Epithelial cell of proximal tubule (primary cell): ENCODE measurements at regions not wholly inside any gene's neighbourhood (a gene's known extent, or its start where the extent isn't known, plus 50 kb on each side); places are given as distances from the start of the nearest gene placed in this dataset.

Experiments used
- DNase-seq: peaks from one replicate; pipeline ENCODE4 v3.0.0-alpha.2; 2011; ENCODE audit warnings: low read depth
- H3K4me3 ChIP-seq: 2 replicates; pipeline ENCODE4 v1.5.1; 2011; ENCODE audit warnings: low read depth, mild to moderate bottlenecking, low read length
- CTCF ChIP-seq: conservative IDR thresholded peaks from 2 replicates; pipeline ENCODE4 v1.5.1; 2012; ENCODE audit warnings: low read depth, mild to moderate bottlenecking, low read length

- TF ChIP-seq CTCF = no peak
- no peak overlapping the region for H3K4me3 ChIP-seq
These were observed 441.9 kb downstream of the SOX9 start for GRCh38 chr17:72562615-72563188.

GRCh38 chr17:72563952-72564351 is 443.1 kb downstream of the SOX9 start:
- TF ChIP-seq CTCF = no peak
- no peak for DNase-seq
- no peak overlapping the region for H3K4me3 ChIP-seq

More at GRCh38 chr17:72562615-72563188, 441.9 kb downstream of the SOX9 start:
- DNase-seq = no peak

- TF ChIP-seq CTCF = no peak
- H3K4me3 ChIP-seq = no peak overlapping the region
- DNase-seq = no peak
These were observed 444.2 kb downstream of the SOX9 start for GRCh38 chr17:72565006-72565405.

GRCh38 chr17:72565758-72566157 is 444.9 kb downstream of the SOX9 start:
- no peak overlapping the region for H3K4me3 ChIP-seq

GRCh38 chr17:72566671-72567484 is 446.1 kb downstream of the SOX9 start:
- DNase-seq = no peak
- H3K4me3 ChIP-seq = no peak overlapping the region
- TF ChIP-seq CTCF = no peak

More at GRCh38 chr17:72565758-72566157, 444.9 kb downstream of the SOX9 start:
- no peak for DNase-seq
- TF ChIP-seq CTCF = no peak

GRCh38 chr17:72567774-72568173 is 447.0 kb downstream of the SOX9 start:
- H3K4me3 ChIP-seq = no peak overlapping the region
- DNase-seq = no peak
- no peak for TF ChIP-seq CTCF
